ES-I3 (cell line): ENCODE measurements at regions not wholly inside any gene's neighbourhood (a gene's known extent, or its start where the extent isn't known, plus 50 kb on each side); places are given as distances from the start of the nearest gene placed in this dataset.

Experiments
- H3K36me3 ChIP-seq: 2 replicates; pipeline ENCODE4 v1.6.1; 2013; ENCODE audit warnings: mild to moderate bottlenecking, low read length, control low read depth, moderate library complexity; ENCODE audit not compliant: insufficient read depth
- H3K4me1 ChIP-seq: 2 replicates; pipeline ENCODE4 v1.6.1; 2013; ENCODE audit warnings: mild to moderate bottlenecking, control low read depth, low read length; ENCODE audit not compliant: insufficient read depth
- H3K9ac ChIP-seq: 2 replicates; pipeline ENCODE4 v1.6.1; 2013; ENCODE audit warnings: low read depth, mild to moderate bottlenecking, low read length, moderate library complexity
- H3K9me3 ChIP-seq: 2 replicates; pipeline ENCODE4 v1.6.1; 2013; ENCODE audit warnings: mild to moderate bottlenecking, low read length, moderate library complexity; ENCODE audit not compliant: control insufficient read depth, insufficient read depth

- Histone ChIP-seq H3K9ac (no peak overlapping the region), H3K4me1 (peaks cover 5% of the 10 kb centered on the region), H3K9me3 (peaks cover 7% of the 10 kb centered on the region), H3K36me3 (no peaks in the 10 kb centered on the region)
Measured at GRCh38 chr5:4230471-4230785, 634.8 kb downstream of the IRX1 start.

- H3K9ac ChIP-seq = no peak overlapping the region
- no peaks in the 10 kb centered on the region for H3K36me3 ChIP-seq
- H3K9me3 ChIP-seq = peaks cover 7% of the 10 kb centered on the region
- peaks cover 5% of the 10 kb centered on the region for H3K4me1 ChIP-seq
Measured at GRCh38 chr5:4230786-4231641, 635.4 kb downstream of the IRX1 start.

GRCh38 chr5:4232084-4232483, 636.5 kb downstream of the IRX1 start:
- peaks cover 7% of the 10 kb centered on the region for H3K9me3 ChIP-seq

DNA sequence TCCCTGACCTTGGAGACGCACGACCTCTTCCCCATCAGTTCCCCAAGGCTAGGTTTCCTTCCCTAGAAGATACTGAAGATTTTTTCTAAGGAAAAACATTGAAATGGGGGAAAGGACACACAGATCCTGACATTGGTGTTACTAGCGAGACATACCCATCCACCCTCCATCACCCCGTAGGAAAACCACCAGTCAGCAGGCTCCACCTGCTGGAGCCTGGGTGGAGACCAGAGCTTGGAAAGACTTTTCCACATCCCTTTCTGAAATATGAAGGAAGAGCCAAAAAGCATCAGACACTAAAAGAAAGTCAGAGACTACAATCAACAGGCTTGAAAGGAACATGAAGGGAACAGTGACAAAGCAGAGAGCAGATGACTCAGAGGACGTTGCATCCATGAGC, 638.0 kb downstream of the IRX1 start:
- Histone ChIP-seq H3K9ac (no peak overlapping the region), H3K4me1 (peaks cover 5% of the 10 kb centered on the region), H3K9me3 (peaks cover 7% of the 10 kb centered on the region), H3K36me3 (no peaks in the 10 kb centered on the region)

More at GRCh38 chr5:4232084-4232483, 636.5 kb downstream of the IRX1 start:
- Histone ChIP-seq H3K9ac (no peak overlapping the region), H3K4me1 (peaks cover 5% of the 10 kb centered on the region), H3K36me3 (no peaks in the 10 kb centered on the region)

GRCh38 chr5:4243479-4244264, 648.0 kb downstream of the IRX1 start:
- H3K9me3 ChIP-seq = no peaks in the 10 kb centered on the region
- no peak overlapping the region for H3K9ac ChIP-seq
- H3K4me1 ChIP-seq = no peaks in the 10 kb centered on the region
- no peaks in the 10 kb centered on the region for H3K36me3 ChIP-seq

GRCh38 chr5:4244306-4244705, 648.7 kb downstream of the IRX1 start:
- no peaks in the 10 kb centered on the region for H3K36me3 ChIP-seq
- no peak overlapping the region for H3K9ac ChIP-seq
- no peaks in the 10 kb centered on the region for H3K9me3 ChIP-seq

GRCh38 chr5:4245076-4245475, 649.4 kb downstream of the IRX1 start:
- no peaks in the 10 kb centered on the region for H3K4me1 ChIP-seq
- no peaks in the 10 kb centered on the region for H3K36me3 ChIP-seq
- no peak overlapping the region for H3K9ac ChIP-seq
- no peaks in the 10 kb centered on the region for H3K9me3 ChIP-seq

More at GRCh38 chr5:4244306-4244705, 648.7 kb downstream of the IRX1 start:
- no peaks in the 10 kb centered on the region for H3K4me1 ChIP-seq

GRCh38 chr5:4245511-4245910, 649.9 kb downstream of the IRX1 start:
- H3K4me1 ChIP-seq = no peaks in the 10 kb centered on the region
- no peaks in the 10 kb centered on the region for H3K9me3 ChIP-seq
- H3K36me3 ChIP-seq = no peaks in the 10 kb centered on the region

DNA sequence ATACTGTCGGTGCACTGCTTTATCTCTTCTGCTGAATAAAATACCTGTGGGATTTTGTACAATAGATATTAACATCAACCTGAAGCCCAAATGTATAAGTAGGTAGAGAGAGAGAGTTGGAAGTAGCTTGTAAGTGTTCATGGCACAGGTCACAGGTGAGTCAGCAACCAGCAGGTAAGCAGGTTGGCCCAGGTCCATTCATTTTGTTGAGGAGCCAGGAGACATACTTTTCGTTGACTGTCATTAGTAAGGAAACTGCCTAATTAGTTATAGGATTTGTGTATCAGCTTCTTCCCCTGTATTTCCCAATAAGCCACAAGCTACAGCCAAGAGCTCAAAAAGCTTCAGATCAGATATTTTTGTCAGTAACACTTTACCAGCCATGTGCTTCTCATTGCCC, 650.8 kb downstream of the IRX1 start:
- Histone ChIP-seq H3K4me1 (no peaks in the 10 kb centered on the region), H3K36me3 (no peaks in the 10 kb centered on the region), H3K9ac (no peak overlapping the region), H3K9me3 (no peaks in the 10 kb centered on the region)

More at GRCh38 chr5:4245511-4245910, 649.9 kb downstream of the IRX1 start:
- no peak overlapping the region for H3K9ac ChIP-seq

- H3K9ac ChIP-seq = no peak overlapping the region
- 0 out of 2 replicates have a peak, but pooled peaks cover 4% of the 10 kb centered on the region for H3K9me3 ChIP-seq
- H3K36me3 ChIP-seq = no peaks in the 10 kb centered on the region
- H3K4me1 ChIP-seq = no peaks in the 10 kb centered on the region
Measured at GRCh38 chr5:4250254-4250653, 654.6 kb downstream of the IRX1 start.

DNA sequence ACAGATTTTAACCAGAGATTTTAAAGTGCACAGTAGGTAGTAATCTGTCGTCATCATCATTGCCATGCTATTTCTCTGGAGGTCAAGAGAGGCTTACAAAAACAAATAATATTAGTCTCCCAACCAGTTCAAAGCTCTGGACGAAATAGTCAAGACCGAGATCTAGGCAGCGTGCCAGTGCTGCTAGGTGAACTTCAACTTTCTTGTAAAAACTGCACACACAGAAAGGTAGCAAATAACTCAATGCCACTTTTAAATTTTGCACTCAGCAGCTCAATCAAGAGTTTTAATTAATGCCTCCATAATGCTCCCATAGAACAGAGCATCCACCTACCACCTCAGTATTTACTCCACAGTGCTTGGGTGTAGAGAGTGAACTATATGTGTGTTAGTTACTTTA, 656.8 kb downstream of the IRX1 start:
- Histone ChIP-seq H3K36me3 (no peaks in the 10 kb centered on the region), H3K9ac (no peak overlapping the region), H3K4me1 (no peaks in the 10 kb centered on the region), H3K9me3 (0 out of 2 replicates have a peak, but pooled peaks cover 4% of the 10 kb centered on the region)

DNA sequence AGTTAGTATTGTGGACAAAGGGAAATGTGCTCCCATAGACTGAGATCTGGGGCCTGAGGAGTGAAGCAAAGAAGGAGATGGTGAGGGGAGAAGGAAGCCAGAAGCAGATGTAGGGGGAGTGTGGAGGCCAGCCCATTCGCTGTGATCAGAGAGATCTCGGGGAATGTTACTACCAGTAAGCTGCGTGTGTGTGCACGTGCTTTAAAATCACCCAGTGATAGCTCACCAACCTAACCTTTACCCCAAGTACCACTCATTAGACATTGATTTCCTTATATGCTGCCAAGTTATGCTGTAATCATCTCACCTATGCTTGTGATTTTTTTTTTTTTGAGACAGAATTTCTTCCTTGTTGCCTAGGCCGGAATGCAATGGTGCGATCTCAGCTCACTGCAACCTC, 659.1 kb downstream of the IRX1 start:
- H3K9me3 ChIP-seq = 0 out of 2 replicates have a peak, but pooled peaks cover 4% of the 10 kb centered on the region
- no peak overlapping the region for H3K9ac ChIP-seq
- H3K36me3 ChIP-seq = no peaks in the 10 kb centered on the region
- no peaks in the 10 kb centered on the region for H3K4me1 ChIP-seq

DNA sequence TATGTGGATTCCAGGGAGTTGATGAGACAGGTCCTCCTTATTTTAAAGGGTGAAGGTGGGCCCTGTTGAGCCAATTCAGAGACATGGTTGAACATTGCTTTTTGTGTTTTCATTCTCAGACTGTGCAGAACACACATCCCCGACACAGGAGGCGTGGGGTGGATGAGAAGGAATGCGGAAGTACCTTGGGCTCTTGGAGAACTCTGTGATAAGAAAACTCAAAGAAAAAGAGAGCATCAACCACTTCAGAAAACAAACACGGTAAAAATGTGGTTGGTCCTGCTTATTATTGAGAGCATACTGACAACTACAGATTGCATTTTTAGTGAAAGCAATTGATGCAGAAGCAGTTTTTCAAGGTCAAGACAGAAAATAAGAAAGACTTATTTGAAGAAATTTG, 659.8 kb downstream of the IRX1 start:
- Histone ChIP-seq H3K9ac (no peak overlapping the region), H3K9me3 (0 out of 2 replicates have a peak, but pooled peaks cover 4% of the 10 kb centered on the region), H3K4me1 (no peaks in the 10 kb centered on the region), H3K36me3 (no peaks in the 10 kb centered on the region)

GRCh38 chr5:4258170-4258569, 662.5 kb downstream of the IRX1 start:
- H3K9ac ChIP-seq = no peak overlapping the region
- no peaks in the 10 kb centered on the region for H3K4me1 ChIP-seq
- H3K9me3 ChIP-seq = 0 out of 2 replicates have a peak, but pooled peaks cover 4% of the 10 kb centered on the region
- no peaks in the 10 kb centered on the region for H3K36me3 ChIP-seq

- no peak overlapping the region for H3K9ac ChIP-seq
- no peaks in the 10 kb centered on the region for H3K9me3 ChIP-seq
- H3K36me3 ChIP-seq = no peaks in the 10 kb centered on the region
- H3K4me1 ChIP-seq = no peaks in the 10 kb centered on the region
Measured at GRCh38 chr5:4271193-4271592, 675.6 kb downstream of the IRX1 start.
